ENCODE measurements at regions not wholly inside any gene's neighbourhood (a gene's known extent, or its start where the extent isn't known, plus 50 kb on each side); places are given as distances from the start of the nearest gene placed in this dataset.

GRCh38 chr4:138450546-138451275 is 208.6 kb upstream of the SLC7A11 start:
- no TSS peak for BruUV-seq (replicated peaks)
- H3K4me3 ChIP-seq (replicated peaks in 1 of 3; ENCODE audit: insufficient read depth in 1 of 3, low read depth in 1 of 3, low read length in 3 of 3) = no peak overlapping the region
- no peak overlapping the region for H3K4me2 ChIP-seq (ENCODE audit: insufficient read depth, low read length)
- FAIRE-seq (peak; percentile 75), DNase-seq (ENCODE audit: low read depth, low spot score) (peak; percentile 12)
- H3K9ac ChIP-seq (replicated peaks; ENCODE audit: extremely low read depth, insufficient read depth, low read length) = no peak overlapping the region
- H2AFZ ChIP-seq (ENCODE audit: low read depth, low read length) = no peak overlapping the region
- dilution Hi-C loops (cut with MboI; ENCODE audit: extremely low pct_ligation_motif_present, low sequenced_read_pairs) = no loop called here
- intact Hi-C loops (cut with micrococcal nuclease) = no loop called here
- CTCF ChIA-PET = interaction anchor here (1.2 kb wide), 1 partner anchor 11 kb away, joined by 5 read pairs; no protein-coding TSS in a partner anchor
- no peak overlapping the region for H3K27ac ChIP-seq (ENCODE audit: insufficient read depth, low read depth, low read length)
- H3K9me3 ChIP-seq (replicated peaks; ENCODE audit: control insufficient read depth, insufficient read depth, low read length) = no peaks in the 10 kb centered on the region
- H3K9me1 ChIP-seq (replicated peaks; ENCODE audit: control insufficient read depth, extremely low read depth, insufficient read depth, low read length) = no peaks in the 10 kb centered on the region
- POLR2A ChIA-PET = no interaction called here
- H3K27me3 ChIP-seq (ENCODE audit: control insufficient read depth in 2 of 2, insufficient read depth in 2 of 2, low read length in 2 of 2) = no peaks in the 10 kb centered on the region
- H3K79me2 ChIP-seq (ENCODE audit: control insufficient read depth, insufficient read depth, low read length) = no peaks in the 10 kb centered on the region
- no peaks in the 10 kb centered on the region for H4K20me1 ChIP-seq (replicated peaks; ENCODE audit: control insufficient read depth, extremely low read depth, insufficient read depth, low read length)
- H3K36me3 ChIP-seq (ENCODE audit: control insufficient read depth in 2 of 2, extremely low read depth in 1 of 2, insufficient read depth in 2 of 2, low read length in 2 of 2) = no peaks in the 10 kb centered on the region
- no peak for TF ChIP-seq POLR2A (IDR thresholded peaks at IDR 0.05; ENCODE audit: low read depth, low read length)
- H3K4me1 ChIP-seq (ENCODE audit: control insufficient read depth, extremely low read depth, insufficient read depth, low read length) = peaks cover 9% of the 10 kb centered on the region

DNA sequence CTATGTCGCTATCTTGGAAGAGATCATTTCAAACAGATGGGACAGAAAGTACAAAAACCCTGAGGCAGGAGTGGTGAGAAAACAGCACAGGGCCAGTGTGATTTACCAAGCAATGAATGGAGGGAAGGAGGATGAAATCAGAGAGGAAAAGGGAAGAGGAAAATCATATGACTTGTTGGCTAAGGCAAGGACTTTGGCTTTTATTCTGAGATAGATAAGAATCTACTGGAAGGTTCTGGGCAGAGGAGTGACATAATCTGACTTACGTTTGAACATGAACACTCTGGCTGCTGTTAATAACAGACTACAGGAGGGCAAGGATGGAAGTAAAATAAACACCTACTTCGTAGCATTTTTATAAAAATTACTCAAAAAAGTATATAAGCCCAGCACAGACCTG is 207.8 kb upstream of the SLC7A11 start:
- no peaks in the 10 kb centered on the region for H3K36me3 ChIP-seq (ENCODE audit: control insufficient read depth in 2 of 2, extremely low read depth in 1 of 2, insufficient read depth in 2 of 2, low read length in 2 of 2)
- H3K9ac ChIP-seq (replicated peaks; ENCODE audit: extremely low read depth, insufficient read depth, low read length) = no peak overlapping the region
- no peaks in the 10 kb centered on the region for H4K20me1 ChIP-seq (replicated peaks; ENCODE audit: control insufficient read depth, extremely low read depth, insufficient read depth, low read length)
- H3K79me2 ChIP-seq (ENCODE audit: control insufficient read depth, insufficient read depth, low read length) = no peaks in the 10 kb centered on the region
- ChIA-PET CTCF (no interaction called here), POLR2A (no interaction called here)
- no peak overlapping the region for H3K27ac ChIP-seq (ENCODE audit: insufficient read depth, low read depth, low read length)
- no peaks in the 10 kb centered on the region for H3K27me3 ChIP-seq (ENCODE audit: control insufficient read depth in 2 of 2, insufficient read depth in 2 of 2, low read length in 2 of 2)
- no peaks in the 10 kb centered on the region for H3K9me1 ChIP-seq (replicated peaks; ENCODE audit: control insufficient read depth, extremely low read depth, insufficient read depth, low read length)
- DNase-seq (ENCODE audit: low read depth, low spot score) (peak; percentile 64), FAIRE-seq (peak; percentile 77)
- H3K4me2 ChIP-seq (ENCODE audit: insufficient read depth, low read length) = no peak overlapping the region
- BruUV-seq (replicated peaks) = no TSS peak
- H3K9me3 ChIP-seq (replicated peaks; ENCODE audit: control insufficient read depth, insufficient read depth, low read length) = no peaks in the 10 kb centered on the region
- dilution Hi-C loops (cut with MboI; ENCODE audit: extremely low pct_ligation_motif_present, low sequenced_read_pairs) (no loop called here), intact Hi-C loops (cut with micrococcal nuclease) (no loop called here)
- H3K4me1 ChIP-seq (ENCODE audit: control insufficient read depth, extremely low read depth, insufficient read depth, low read length) = peaks cover 9% of the 10 kb centered on the region
- H3K4me3 ChIP-seq (replicated peaks in 1 of 3; ENCODE audit: insufficient read depth in 1 of 3, low read depth in 1 of 3, low read length in 3 of 3) = no peak overlapping the region
- TF ChIP-seq GATA2 (IDR thresholded peaks at IDR 0.05; ENCODE audit: insufficient read depth, insufficient read length, low read depth, low read length) (peak; percentile 56), JUN (IDR thresholded peaks at IDR 0.05; ENCODE audit: borderline replicate concordance, insufficient read depth, insufficient read length, low read depth) (no peak), CTCF (IDR thresholded peaks at IDR 0.05; ENCODE audit: extremely low read depth in 1 of 2, insufficient read depth in 1 of 2, low read depth in 1 of 2, low read length in 2 of 2) (no peak), FOS (IDR thresholded peaks at IDR 0.05; ENCODE audit: borderline replicate concordance, insufficient read depth, low read length) (no peak)
- H2AFZ ChIP-seq (ENCODE audit: low read depth, low read length) = peak overlapping the region; percentile 23
